SK-N-SH treated with all-trans-retinoic acid at 6 μM for 48 hours (cell line): ENCODE measurements at regions not wholly inside any gene's neighbourhood (a gene's known extent, or its start where the extent isn't known, plus 50 kb on each side); places are given as distances from the start of the nearest gene placed in this dataset.

ENCODE experiments used
- ARNTL ChIP-seq: fragments of 450-650 bp; formaldehyde crosslinking; IDR thresholded peaks from 2 replicates; pipeline ENCODE4 v1.5.0; 2020; ENCODE audit warnings: low read depth, mild to moderate bottlenecking, moderate library complexity, borderline replicate concordance
- CSDC2 ChIP-seq: fragments of 250-450 bp; sonication (Bioruptor Pico); IDR thresholded peaks from 2 replicates; pipeline ENCODE4 v1.5.0; 2020; ENCODE audit warnings: mild to moderate bottlenecking, moderate library complexity
- ESRRG ChIP-seq: fragments of 250-450 bp; sonication (Bioruptor Pico); IDR thresholded peaks from 2 replicates; pipeline ENCODE4 v1.6.1; 2021; ENCODE audit warnings: mild to moderate bottlenecking
- ISL1 ChIP-seq: fragments of 250-450 bp; sonication (Bioruptor Pico); IDR thresholded peaks from 2 replicates; pipeline ENCODE4 v2.1.2; 2022; ENCODE audit warnings: mild to moderate bottlenecking, moderate library complexity
- OSR1 ChIP-seq: fragments of 250-450 bp; sonication (Bioruptor Pico); IDR thresholded peaks from 2 replicates; pipeline ENCODE4 v1.8.0; 2022; ENCODE audit warnings: moderate library complexity, mild to moderate bottlenecking, inconsistent platforms
- PATZ1 ChIP-seq: fragments of 250-450 bp; sonication (Bioruptor Pico); IDR thresholded peaks from 2 replicates; pipeline ENCODE4 v1.8.0; 2020; ENCODE audit warnings: mild to moderate bottlenecking, moderate library complexity, borderline replicate concordance
- SNAI2 ChIP-seq: fragments of 250-450 bp; sonication (Bioruptor Pico); IDR thresholded peaks from 2 replicates; pipeline ENCODE4 v1.5.0; 2020; ENCODE audit warnings: mild to moderate bottlenecking, moderate library complexity
- ZFP30 ChIP-seq: fragments of 450-650 bp; formaldehyde crosslinking; IDR thresholded peaks from 2 replicates; pipeline ENCODE4 v1.5.0; 2022; ENCODE audit warnings: mild to moderate bottlenecking, moderate library complexity
- ZNF70 ChIP-seq: fragments of 450-650 bp; formaldehyde crosslinking; IDR thresholded peaks from 2 replicates; pipeline ENCODE4 v1.5.0; 2020; ENCODE audit warnings: mild to moderate bottlenecking, moderate library complexity

GRCh38 chr3:156770699-156771414, 55.3 kb upstream of the LEKR1 start:
- no peak for TF ChIP-seq CSDC2 (CRISPR knock-in tag)
- TF ChIP-seq ESRRG = no peak
- no peak for TF ChIP-seq ZFP30 (CRISPR knock-in tag)
- TF ChIP-seq SNAI2 = no peak
- no peak for TF ChIP-seq OSR1 (CRISPR knock-in tag)
- no peak for TF ChIP-seq PATZ1 (CRISPR knock-in tag)
- TF ChIP-seq ARNTL (CRISPR knock-in tag) = no peak
- no peak for TF ChIP-seq ZNF70
- TF ChIP-seq ISL1 = no peak
